IPS-18a (cell line): ENCODE measurements at regions not wholly inside any gene's neighbourhood (a gene's known extent, or its start where the extent isn't known, plus 50 kb on each side); places are given as distances from the start of the nearest gene placed in this dataset.

Experiments used
- H3K27ac ChIP-seq: one replicate; pipeline ENCODE4 v1.5.1; 2013; ENCODE audit warnings: low read length
- H3K27me3 ChIP-seq: one replicate; pipeline ENCODE4 v1.6.1; 2013; ENCODE audit warnings: mild to moderate bottlenecking, low read length; ENCODE audit not compliant: control insufficient read depth, insufficient read depth
- H3K36me3 ChIP-seq: one replicate; pipeline ENCODE4 v1.6.1; 2013; ENCODE audit warnings: low read depth, low read length; ENCODE audit not compliant: control insufficient read depth
- H3K4me1 ChIP-seq: one replicate; pipeline ENCODE4 v1.6.1; 2013; ENCODE audit warnings: low read depth, low read length; ENCODE audit not compliant: control insufficient read depth
- H3K4me3 ChIP-seq: one replicate; pipeline ENCODE4 v1.5.1; 2013; ENCODE audit warnings: low read length
- H3K9ac ChIP-seq: one replicate; pipeline ENCODE4 v1.6.1; 2013; ENCODE audit warnings: mild to moderate bottlenecking, low read length, moderate library complexity
- H3K9me3 ChIP-seq: one replicate; pipeline ENCODE4 v1.6.1; 2013; ENCODE audit warnings: low read depth, low read length; ENCODE audit not compliant: control insufficient read depth

- H3K9me3 ChIP-seq: no peaks in the 10 kb centered on the region
- no peak overlapping the region for H3K27ac ChIP-seq
- H3K4me1 ChIP-seq: no peaks in the 10 kb centered on the region
- no peaks in the 10 kb centered on the region for H3K27me3 ChIP-seq
- no peak overlapping the region for H3K4me3 ChIP-seq
- H3K9ac ChIP-seq: no peak overlapping the region
- H3K36me3 ChIP-seq: no peaks in the 10 kb centered on the region
Observed at GRCh38 chr2:212596276-212596675, 57.7 kb upstream of the ERBB4 start.

GRCh38 chr2:212595036-212595654 lies 56.5 kb upstream of the ERBB4 start:
- H3K4me1 ChIP-seq: no peaks in the 10 kb centered on the region
- no peak overlapping the region for H3K9ac ChIP-seq
- no peaks in the 10 kb centered on the region for H3K27me3 ChIP-seq
- no peaks in the 10 kb centered on the region for H3K9me3 ChIP-seq
- H3K36me3 ChIP-seq: no peaks in the 10 kb centered on the region
- H3K4me3 ChIP-seq: no peak overlapping the region
- H3K27ac ChIP-seq: no peak overlapping the region

DNA sequence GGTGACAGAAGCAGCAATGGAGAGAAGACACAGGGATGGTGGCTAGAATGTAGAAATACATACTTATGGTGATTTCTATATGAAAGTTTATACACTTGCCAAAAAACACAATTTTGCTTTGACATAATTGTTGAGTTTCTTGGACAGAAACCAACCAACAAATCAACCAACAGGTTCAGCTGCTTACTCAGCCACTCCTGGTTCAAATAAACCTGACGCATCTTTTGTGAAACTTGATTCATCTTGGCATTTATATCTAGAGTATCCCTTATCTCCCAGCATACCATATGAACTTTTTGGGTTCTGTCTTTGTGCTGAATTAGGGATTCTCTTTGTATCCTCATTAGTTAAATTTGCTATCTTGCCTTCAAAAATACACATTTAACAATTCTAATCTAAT lies 54.1 kb upstream of the ERBB4 start:
- Histone ChIP-seq H3K9me3 (no peaks in the 10 kb centered on the region), H3K27me3 (no peaks in the 10 kb centered on the region), H3K4me3 (no peak overlapping the region), H3K36me3 (no peaks in the 10 kb centered on the region), H3K9ac (no peak overlapping the region), H3K4me1 (no peaks in the 10 kb centered on the region), H3K27ac (no peak overlapping the region)
